ENCODE measurements at regions not wholly inside any gene's neighbourhood (a gene's known extent, or its start where the extent isn't known, plus 50 kb on each side); places are given as distances from the start of the nearest gene placed in this dataset.

GRCh38 chr20:60653111-60653845 lies 598.8 kb upstream of the CDH4 start:
- no peak for TF ChIP-seq CTCF (IDR thresholded peaks at IDR 0.05; ENCODE audit: low read depth, low read length)
- H3K4me3 ChIP-seq (ENCODE audit: low read depth, low read length): no peak overlapping the region

- no peak for TF ChIP-seq CTCF (IDR thresholded peaks at IDR 0.05; ENCODE audit: low read depth, low read length)
- no peak overlapping the region for H3K4me3 ChIP-seq (ENCODE audit: low read depth, low read length)
These were observed 593.4 kb upstream of the CDH4 start for GRCh38 chr20:60658681-60659080.

GRCh38 chr20:60659240-60659639 lies 592.8 kb upstream of the CDH4 start:
- H3K4me3 ChIP-seq (ENCODE audit: low read depth, low read length): no peak overlapping the region
- no peak for TF ChIP-seq CTCF (IDR thresholded peaks at IDR 0.05; ENCODE audit: low read depth, low read length)

- no peak for TF ChIP-seq CTCF (IDR thresholded peaks at IDR 0.05; ENCODE audit: low read depth, low read length)
- no peak overlapping the region for H3K4me3 ChIP-seq (ENCODE audit: low read depth, low read length)
These were observed 589.8 kb upstream of the CDH4 start for GRCh38 chr20:60662307-60662706.

GRCh38 chr20:60664106-60664505 lies 588.0 kb upstream of the CDH4 start:
- no peak overlapping the region for H3K4me3 ChIP-seq (ENCODE audit: low read depth, low read length)
- TF ChIP-seq CTCF (IDR thresholded peaks at IDR 0.05; ENCODE audit: low read depth, low read length): no peak

GRCh38 chr20:60667641-60668040 lies 584.4 kb upstream of the CDH4 start:
- no peak for TF ChIP-seq CTCF (IDR thresholded peaks at IDR 0.05; ENCODE audit: low read depth, low read length)
- H3K4me3 ChIP-seq (ENCODE audit: low read depth, low read length): no peak overlapping the region

GRCh38 chr20:60669211-60669610 lies 582.9 kb upstream of the CDH4 start:
- TF ChIP-seq CTCF (IDR thresholded peaks at IDR 0.05; ENCODE audit: low read depth, low read length): no peak
- no peak overlapping the region for H3K4me3 ChIP-seq (ENCODE audit: low read depth, low read length)
